A673 (cell line): ENCODE measurements at regions not wholly inside any gene's neighbourhood (a gene's known extent, or its start where the extent isn't known, plus 50 kb on each side); places are given as distances from the start of the nearest gene placed in this dataset.

ENCODE experiments used
- BruUV-seq: library from RNA; stranded (reverse); fragments of 400-500 nt; replicated peaks from 2 replicates; lab custom pipeline; 2021; lab: Mats Ljungman, UMichigan
- CTCF ChIA-PET: fragments of 300-600 bp; sonication (Branson Sonifier 250); formaldehyde crosslinking; loops from one replicate; lab custom pipeline; 2022; ENCODE audit warnings: antibody characterized with exemption; lab: Charles Lee
- POLR2A ChIA-PET: fragments of 300-600 bp; sonication (Branson Sonifier 250); formaldehyde crosslinking; loops from one replicate; lab custom pipeline; 2022; ENCODE audit warnings: antibody characterized with exemption; ENCODE audit not compliant: low non-redundant PET; lab: Charles Lee
- DNase-seq: peaks from one replicate; pipeline ENCODE4 v3.0.0-alpha.2; 2015; ENCODE audit warnings: low spot score
- H3K27ac ChIP-seq: fragments of 200-600 bp; sonication (generic); 2 replicates; pipeline ENCODE4 v1.5.1; 2016; ENCODE audit warnings: mixed run types, low read depth, mild to moderate bottlenecking, mixed read lengths, antibody characterized with exemption, low read length; ENCODE audit not compliant: poor library complexity, severe bottlenecking
- H3K27me3 ChIP-seq: fragments of 200-600 bp; sonication (generic); replicated peaks from 2 replicates; pipeline ENCODE4 v1.6.1; 2017; ENCODE audit warnings: mixed run types, low read depth, mild to moderate bottlenecking, mixed read lengths, antibody characterized with exemption, low read length; ENCODE audit not compliant: insufficient read depth, poor library complexity
- H3K36me3 ChIP-seq: fragments of 200-600 bp; sonication (generic); 2 replicates; pipeline ENCODE4 v1.6.1; 2016; ENCODE audit warnings: mixed run types, mild to moderate bottlenecking, mixed read lengths, antibody characterized with exemption, low read length; ENCODE audit not compliant: insufficient read depth, poor library complexity, severe bottlenecking
- H3K4me1 ChIP-seq: fragments of 200-600 bp; sonication (generic); 2 replicates; pipeline ENCODE4 v1.6.1; 2017; ENCODE audit warnings: mixed run types, mild to moderate bottlenecking, mixed read lengths, antibody characterized with exemption, low read length; ENCODE audit not compliant: insufficient read depth, poor library complexity, severe bottlenecking
- H3K4me3 ChIP-seq: fragments of 200-600 bp; sonication (generic); 2 replicates; pipeline ENCODE4 v1.5.1; 2016; ENCODE audit warnings: low read depth, mixed run types, mild to moderate bottlenecking, mixed read lengths, low read length; ENCODE audit not compliant: poor library complexity, severe bottlenecking
- H3K9me3 ChIP-seq: fragments of 200-600 bp; sonication (generic); 2 replicates; pipeline ENCODE4 v1.6.1; 2016; ENCODE audit warnings: mixed run types, low read depth, mild to moderate bottlenecking, mixed read lengths, antibody characterized with exemption, low read length; ENCODE audit not compliant: poor library complexity, severe bottlenecking
- CTCF ChIP-seq: fragments of 300-800, 200-600 bp; sonication (generic); conservative IDR thresholded peaks from 2 replicates; pipeline ENCODE4 v1.5.1; 2017; ENCODE audit warnings: low read depth, mild to moderate bottlenecking, antibody characterized with exemption, low read length, moderate library complexity, mixed read lengths
- EZH2 ChIP-seq: fragments of 200-600 bp; sonication (generic); IDR thresholded peaks from 2 replicates; pipeline ENCODE4 v1.6.1; 2017; ENCODE audit warnings: borderline replicate concordance, low read depth, mild to moderate bottlenecking, mixed read lengths, antibody characterized with exemption, low read length; ENCODE audit not compliant: poor library complexity, severe bottlenecking
- intact Hi-C: fragments of 100-400 bp; cut with micrococcal nuclease; formaldehyde crosslinking; loops from one replicate; pipeline ENCODE4 v1.10.0; 2022; ENCODE audit not compliant: unreplicated experiment

- H3K4me1 ChIP-seq = no peaks in the 10 kb centered on the region
- H3K4me3 ChIP-seq = no peak overlapping the region
- TF ChIP-seq CTCF (no peak), EZH2 (no peak)
- peaks cover 4% of the 10 kb centered on the region for H3K9me3 ChIP-seq
- no TSS peak for BruUV-seq
- DNase-seq = no peak
- POLR2A ChIA-PET = no interaction called here
- CTCF ChIA-PET = no interaction called here
- H3K27me3 ChIP-seq = no peaks in the 10 kb centered on the region
- H3K27ac ChIP-seq = no peak overlapping the region
- H3K36me3 ChIP-seq = no peaks in the 10 kb centered on the region
- intact Hi-C loops = no loop called here
Measured at GRCh38 chr3:13976469-13976868, 96.6 kb upstream of the WNT7A start.

- H3K4me1 ChIP-seq = no peaks in the 10 kb centered on the region
- DNase-seq = no peak
- no peaks in the 10 kb centered on the region for H3K27me3 ChIP-seq
- peaks cover 5% of the 10 kb centered on the region for H3K9me3 ChIP-seq
- no peaks in the 10 kb centered on the region for H3K36me3 ChIP-seq
- H3K4me3 ChIP-seq = no peak overlapping the region
- POLR2A ChIA-PET = no interaction called here
- no TSS peak for BruUV-seq
- intact Hi-C loops = no loop called here
- CTCF ChIA-PET = no interaction called here
- no peak overlapping the region for H3K27ac ChIP-seq
- TF ChIP-seq CTCF (no peak), EZH2 (no peak)
Measured at GRCh38 chr3:13975686-13976085, 95.8 kb upstream of the WNT7A start.

GRCh38 chr3:13972679-13973379, 93.0 kb upstream of the WNT7A start:
- TF ChIP-seq EZH2 = no peak
- no peak for TF ChIP-seq CTCF
- H3K36me3 ChIP-seq = no peaks in the 10 kb centered on the region
- ChIA-PET CTCF (no interaction called here), POLR2A (no interaction called here)
- no peak overlapping the region for H3K27ac ChIP-seq
- no peaks in the 10 kb centered on the region for H3K27me3 ChIP-seq
- no peaks in the 10 kb centered on the region for H3K4me1 ChIP-seq
- BruUV-seq = no TSS peak
- no peak overlapping the region for H3K4me3 ChIP-seq
- DNase-seq = no peak
- H3K9me3 ChIP-seq = peaks cover 5% of the 10 kb centered on the region
- intact Hi-C loops = no loop called here
